ENCODE measurements at regions not wholly inside any gene's neighbourhood (a gene's known extent, or its start where the extent isn't known, plus 50 kb on each side); places are given as distances from the start of the nearest gene placed in this dataset.

DNA sequence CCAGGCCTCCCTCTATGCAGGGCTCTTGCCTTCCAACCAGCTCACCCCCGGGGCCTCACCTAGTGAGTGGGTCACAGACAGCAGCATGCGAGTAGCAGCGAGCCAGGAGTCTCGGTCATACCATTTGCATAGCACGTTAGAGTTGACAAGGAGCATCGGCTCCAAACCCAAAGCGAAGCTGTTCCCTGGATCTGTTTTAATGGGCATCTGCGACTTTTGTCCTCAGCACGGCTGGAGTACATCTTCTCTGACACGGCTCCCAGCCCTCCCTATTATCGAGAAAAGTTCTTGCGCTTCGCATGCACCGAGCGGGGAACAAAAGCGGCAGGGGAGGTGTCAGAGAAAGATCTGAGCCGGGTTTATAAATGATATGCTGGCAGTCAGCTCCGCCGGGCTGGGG, 253.3 kb downstream of the MAF start:
- Histone ChIP-seq H3K4me1 (ENCODE audit: control insufficient read depth, insufficient read depth, low read length) (no peaks in the 10 kb centered on the region), H3K36me3 (ENCODE audit: control insufficient read depth, insufficient read depth, low read length) (no peaks in the 10 kb centered on the region), H3K4me3 (ENCODE audit: low read depth in 2 of 2, low read length in 2 of 2) (no peak overlapping the region), H3K27me3 (ENCODE audit: control insufficient read depth, insufficient read depth, low read length) (no peaks in the 10 kb centered on the region; the same call in 1 of the 2 replicates), H3K9me3 (ENCODE audit: control insufficient read depth, insufficient read depth, low read depth, low read length) (no peaks in the 10 kb centered on the region), H3K27ac (ENCODE audit: low read length) (no peak overlapping the region)
- DNase-seq (ENCODE audit: low read depth, low spot score) (no peak), ATAC-seq (no peak)
- TF ChIP-seq REST (IDR thresholded peaks at IDR 0.05; ENCODE audit: insufficient read depth in 1 of 2, low read depth in 2 of 2, low read length in 1 of 2) (no peak), POLR2AphosphoS5 (IDR thresholded peaks at IDR 0.05; ENCODE audit: low read depth, low read length) (no peak), TCF7L2 (IDR thresholded peaks at IDR 0.05; ENCODE audit: low read depth, low read length) (no peak), SIN3A (IDR thresholded peaks at IDR 0.05; ENCODE audit: borderline replicate concordance, insufficient read depth, low read depth, low read length) (no peak), CTCF (IDR thresholded peaks at IDR 0.05) (no peak)
- intact Hi-C loops (cut with micrococcal nuclease; ENCODE audit: unreplicated experiment) (no loop called here), in situ Hi-C loops (cut with HindIII; ENCODE audit: low pct_unique_long_range_greater_than_20kb, low sequenced_read_pairs) (no loop called here)
- ChIA-PET CTCF (no interaction called here), POLR2A (no interaction called here)
- no TSS peak for BruUV-seq (replicated peaks)

GRCh38 chr16:79339863-79340262, 260.7 kb downstream of the MAF start:
- Histone ChIP-seq H3K4me3 (ENCODE audit: low read depth in 2 of 2, low read length in 2 of 2) (no peak overlapping the region), H3K36me3 (ENCODE audit: control insufficient read depth, insufficient read depth, low read length) (no peaks in the 10 kb centered on the region), H3K27ac (ENCODE audit: low read length) (no peak overlapping the region), H3K27me3 (ENCODE audit: control insufficient read depth, insufficient read depth, low read length) (no peaks in the 10 kb centered on the region), H3K4me1 (ENCODE audit: control insufficient read depth, insufficient read depth, low read length) (no peaks in the 10 kb centered on the region), H3K9me3 (ENCODE audit: control insufficient read depth, insufficient read depth, low read depth, low read length) (no peaks in the 10 kb centered on the region)
- no peak for TF ChIP-seq SIN3A (IDR thresholded peaks at IDR 0.05; ENCODE audit: borderline replicate concordance, insufficient read depth, low read depth, low read length)
- TF ChIP-seq POLR2AphosphoS5 (IDR thresholded peaks at IDR 0.05; ENCODE audit: low read depth, low read length): no peak
- no peak for TF ChIP-seq CTCF (IDR thresholded peaks at IDR 0.05)
- TF ChIP-seq REST (IDR thresholded peaks at IDR 0.05; ENCODE audit: insufficient read depth in 1 of 2, low read depth in 2 of 2, low read length in 1 of 2): no peak
- no peak for TF ChIP-seq TCF7L2 (IDR thresholded peaks at IDR 0.05; ENCODE audit: low read depth, low read length)
- POLR2A ChIA-PET: no interaction called here
- in situ Hi-C loops (cut with HindIII; ENCODE audit: low pct_unique_long_range_greater_than_20kb, low sequenced_read_pairs): no loop called here
- ATAC-seq (no peak), DNase-seq (ENCODE audit: low read depth, low spot score) (no peak)
- intact Hi-C loops (cut with micrococcal nuclease; ENCODE audit: unreplicated experiment): no loop called here
- BruUV-seq (replicated peaks): no TSS peak
- CTCF ChIA-PET: no interaction called here
